ENCODE measurements at regions not wholly inside any gene's neighbourhood (a gene's known extent, or its start where the extent isn't known, plus 50 kb on each side); places are given as distances from the start of the nearest gene placed in this dataset.

DNA sequence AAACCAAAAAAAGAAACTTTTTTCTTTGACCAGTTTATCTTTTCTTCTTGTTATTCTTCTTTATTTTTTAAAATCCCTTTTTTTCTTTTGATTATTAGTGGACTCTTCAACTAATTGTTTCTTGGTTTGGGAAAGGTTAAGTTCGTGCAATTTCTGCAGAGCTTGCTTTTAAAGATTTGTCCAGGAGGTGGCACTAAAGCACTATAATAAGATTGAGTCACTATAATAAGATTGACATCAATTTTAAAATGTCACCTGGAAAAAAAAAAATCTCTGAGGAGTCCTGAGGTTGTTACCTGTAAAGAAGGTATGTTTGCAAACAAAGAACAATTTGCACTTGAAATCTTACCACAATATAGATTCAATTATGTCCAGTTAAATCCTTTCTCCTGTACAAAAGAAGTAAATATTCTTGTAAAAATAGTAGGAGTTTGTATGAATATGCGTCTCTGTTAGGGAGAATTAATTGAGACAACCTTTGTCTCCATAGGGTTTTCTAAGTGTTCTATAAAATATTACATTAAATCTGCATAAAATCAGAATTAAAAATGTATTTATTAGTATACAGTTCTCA is 166.7 kb downstream of the ADGRL4 start:
- Histone ChIP-seq H3K9ac (ENCODE audit: low read length) (no peak overlapping the region), H3K36me3 (ENCODE audit: control insufficient read depth, insufficient read depth, low read length, severe bottlenecking) (no peaks in the 10 kb centered on the region), H3K4me1 (ENCODE audit: control insufficient read depth, insufficient read depth, low read length) (peaks cover 16% of the 10 kb centered on the region), H3K4me3 (ENCODE audit: low read length) (no peak overlapping the region), H3K27me3 (replicated peaks; ENCODE audit: control insufficient read depth, insufficient read depth, low read length) (no peaks in the 10 kb centered on the region), H3K9me3 (ENCODE audit: control insufficient read depth, low read length) (no peaks in the 10 kb centered on the region)
- DNase-seq (ENCODE audit: low read depth), result peak; percentile 82
